ENCODE measurements at regions not wholly inside any gene's neighbourhood (a gene's known extent, or its start where the extent isn't known, plus 50 kb on each side); places are given as distances from the start of the nearest gene placed in this dataset.

DNA sequence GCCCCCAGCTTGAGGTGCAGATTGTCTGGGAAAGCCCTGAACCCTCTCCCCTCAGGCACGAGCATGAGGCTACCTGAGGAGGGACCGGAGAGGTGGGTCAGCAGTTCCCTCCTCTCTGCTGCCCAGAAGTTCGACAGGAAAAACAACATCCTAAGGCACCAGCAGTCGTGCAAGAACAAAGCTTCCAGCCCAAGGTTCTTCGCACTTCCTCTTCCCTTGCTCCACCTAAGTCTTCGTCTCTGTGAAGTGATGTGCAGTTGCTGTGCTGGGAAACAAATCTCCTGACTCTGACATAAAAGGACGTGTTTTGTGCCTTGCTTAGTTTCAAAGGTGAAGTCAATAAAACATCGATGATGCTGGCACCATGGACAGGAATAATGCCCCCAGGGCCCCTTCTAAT, 173.3 kb downstream of the USP12 start:
- no peak for DNase-seq (ENCODE audit: low read depth)
- TF ChIP-seq, protein P1, sequence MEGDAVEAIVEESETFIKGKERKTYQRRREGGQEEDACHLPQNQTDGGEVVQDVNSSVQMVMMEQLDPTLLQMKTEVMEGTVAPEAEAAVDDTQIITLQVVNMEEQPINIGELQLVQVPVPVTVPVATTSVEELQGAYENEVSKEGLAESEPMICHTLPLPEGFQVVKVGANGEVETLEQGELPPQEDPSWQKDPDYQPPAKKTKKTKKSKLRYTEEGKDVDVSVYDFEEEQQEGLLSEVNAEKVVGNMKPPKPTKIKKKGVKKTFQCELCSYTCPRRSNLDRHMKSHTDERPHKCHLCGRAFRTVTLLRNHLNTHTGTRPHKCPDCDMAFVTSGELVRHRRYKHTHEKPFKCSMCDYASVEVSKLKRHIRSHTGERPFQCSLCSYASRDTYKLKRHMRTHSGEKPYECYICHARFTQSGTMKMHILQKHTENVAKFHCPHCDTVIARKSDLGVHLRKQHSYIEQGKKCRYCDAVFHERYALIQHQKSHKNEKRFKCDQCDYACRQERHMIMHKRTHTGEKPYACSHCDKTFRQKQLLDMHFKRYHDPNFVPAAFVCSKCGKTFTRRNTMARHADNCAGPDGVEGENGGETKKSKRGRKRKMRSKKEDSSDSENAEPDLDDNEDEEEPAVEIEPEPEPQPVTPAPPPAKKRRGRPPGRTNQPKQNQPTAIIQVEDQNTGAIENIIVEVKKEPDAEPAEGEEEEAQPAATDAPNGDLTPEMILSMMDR (conservative IDR thresholded peaks at IDR 0.05; ENCODE audit: low read depth, low read length): no peak
- H3K4me3 ChIP-seq (ENCODE audit: low read length): no peak overlapping the region

DNA sequence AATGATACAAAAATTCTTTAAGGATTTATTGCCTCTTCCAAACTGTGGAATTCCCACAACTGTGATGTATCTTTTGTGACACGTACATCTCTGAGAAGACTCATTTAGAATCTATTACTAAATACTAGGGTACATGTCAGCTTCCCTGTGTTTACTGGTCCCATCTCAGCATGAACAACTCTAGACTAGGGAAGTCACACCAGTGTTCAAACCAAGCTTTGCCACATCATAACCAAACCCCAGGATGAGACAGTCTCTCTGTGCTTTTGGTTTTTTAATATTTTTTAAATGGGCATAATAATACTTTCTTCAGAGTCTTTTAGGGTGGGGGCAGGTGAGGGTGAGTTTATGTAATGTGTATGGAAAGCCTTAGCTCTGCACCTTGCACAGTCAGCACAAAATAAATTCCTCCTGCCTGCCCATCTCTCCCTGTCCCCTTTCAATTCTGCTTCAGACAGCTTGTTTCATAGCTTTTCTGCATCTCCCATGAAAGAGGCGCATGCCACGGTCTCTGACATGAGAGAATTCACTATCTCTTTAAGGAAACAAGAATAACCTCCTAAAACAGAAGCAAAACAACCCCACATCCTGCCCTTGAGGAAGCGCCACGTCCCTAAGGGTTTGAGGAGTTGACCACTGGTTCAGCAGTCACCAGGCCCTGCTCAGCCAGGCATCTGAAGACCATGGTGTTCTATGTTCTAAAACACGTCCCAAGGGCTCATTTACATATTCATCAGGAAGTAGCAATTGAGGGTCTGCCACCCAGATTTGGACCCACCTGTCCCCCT, 174.5 kb downstream of the USP12 start:
- DNase-seq (ENCODE audit: low read depth): no peak
- TF ChIP-seq, protein P1 (conservative IDR thresholded peaks at IDR 0.05; ENCODE audit: low read depth, low read length): no peak

GRCh38 chr13:26995159-26995558, 176.5 kb downstream of the USP12 start:
- no peak for DNase-seq (ENCODE audit: low read depth)
- TF ChIP-seq, protein P1 (conservative IDR thresholded peaks at IDR 0.05; ENCODE audit: low read depth, low read length): no peak

More for the DNA sequence above, 174.5 kb downstream of the USP12 start:
- H3K4me3 ChIP-seq (ENCODE audit: low read length): no peak overlapping the region

DNA sequence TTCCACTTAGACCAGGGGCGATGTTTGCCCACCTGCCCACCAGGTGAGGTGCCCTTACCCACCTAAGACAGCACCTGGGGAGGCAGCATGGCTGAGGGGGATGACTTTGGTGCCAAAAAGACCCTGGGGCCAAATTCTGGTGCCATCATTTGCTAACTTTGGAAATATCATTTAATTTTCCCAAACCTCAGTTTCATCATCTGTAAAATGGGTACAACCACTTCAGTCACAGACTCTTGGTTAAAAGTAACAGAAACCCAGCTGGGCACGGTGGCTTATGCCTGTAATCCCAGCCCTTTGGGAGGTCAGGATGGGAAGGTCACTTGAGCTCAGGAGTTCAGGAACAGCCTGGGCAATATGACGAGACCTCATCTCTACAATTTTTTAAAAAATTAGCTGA, 177.8 kb downstream of the USP12 start:
- H3K4me3 ChIP-seq (ENCODE audit: low read length): no peak overlapping the region
- TF ChIP-seq, protein P1 (conservative IDR thresholded peaks at IDR 0.05; ENCODE audit: low read depth, low read length): no peak
- no peak for DNase-seq (ENCODE audit: low read depth)

More at GRCh38 chr13:26995159-26995558, 176.5 kb downstream of the USP12 start:
- H3K4me3 ChIP-seq (ENCODE audit: low read length): no peak overlapping the region

GRCh38 chr13:26992951-26993719, 178.5 kb downstream of the USP12 start:
- TF ChIP-seq, protein P1 (conservative IDR thresholded peaks at IDR 0.05; ENCODE audit: low read depth, low read length): no peak
- no peak for DNase-seq (ENCODE audit: low read depth)
- no peak overlapping the region for H3K4me3 ChIP-seq (ENCODE audit: low read length)

DNA sequence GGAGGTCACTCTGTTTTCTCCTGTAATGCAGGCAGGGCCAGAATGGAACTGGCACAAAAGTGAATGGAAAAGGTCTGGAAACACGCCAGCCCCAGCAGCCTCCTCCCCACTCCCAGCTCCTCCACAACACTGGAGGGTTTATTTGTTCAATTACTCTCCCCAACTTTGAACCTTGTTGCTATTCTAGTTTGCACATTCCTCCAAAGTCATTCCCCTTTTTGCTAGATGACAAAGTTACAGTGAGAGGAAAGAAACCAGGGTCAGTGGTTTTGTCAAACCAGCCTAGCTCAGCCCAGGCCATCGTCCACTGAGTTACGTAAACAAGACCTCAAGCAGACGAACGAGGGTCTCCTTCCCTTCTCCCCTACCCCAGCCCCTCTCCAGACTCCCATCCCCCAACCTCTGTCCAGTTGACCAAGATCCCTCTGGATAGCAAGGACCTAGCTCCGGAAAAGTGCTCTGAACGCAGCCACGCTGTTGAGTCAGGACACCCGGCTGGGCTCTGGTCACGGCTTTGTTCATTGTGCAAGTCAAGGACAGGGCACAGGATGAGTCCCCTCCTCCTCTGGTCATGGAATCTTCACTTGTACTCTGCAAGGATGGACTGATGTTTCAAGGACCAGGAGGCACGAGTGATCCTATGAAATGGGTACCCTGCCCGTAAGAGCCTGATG, 180.0 kb downstream of the USP12 start:
- TF ChIP-seq, protein P1 (conservative IDR thresholded peaks at IDR 0.05; ENCODE audit: low read depth, low read length): no peak
- DNase-seq (ENCODE audit: low read depth): no peak
- no peak overlapping the region for H3K4me3 ChIP-seq (ENCODE audit: low read length)

All from retinal pigment epithelial cell (primary cell).